Stimulated activated CD4-positive, alpha-beta T cell treated with anti-CD3 and anti-CD28 coated beads, Interleukin-12 subunit alpha, Interleukin-12 subunit beta, amount 100 ng/mL, for 4 hours (primary cell): ENCODE measurements at regions not wholly inside any gene's neighbourhood (a gene's known extent, or its start where the extent isn't known, plus 50 kb on each side); places are given as distances from the start of the nearest gene placed in this dataset.

ENCODE experiments used
- DNase-seq: peaks from one replicate; pipeline ENCODE4 v3.0.0-alpha.2; 2020

GRCh38 chr19:33950091-33950750, 153.6 kb downstream of the KCTD15 start:
- DNase-seq = no peak

DNA sequence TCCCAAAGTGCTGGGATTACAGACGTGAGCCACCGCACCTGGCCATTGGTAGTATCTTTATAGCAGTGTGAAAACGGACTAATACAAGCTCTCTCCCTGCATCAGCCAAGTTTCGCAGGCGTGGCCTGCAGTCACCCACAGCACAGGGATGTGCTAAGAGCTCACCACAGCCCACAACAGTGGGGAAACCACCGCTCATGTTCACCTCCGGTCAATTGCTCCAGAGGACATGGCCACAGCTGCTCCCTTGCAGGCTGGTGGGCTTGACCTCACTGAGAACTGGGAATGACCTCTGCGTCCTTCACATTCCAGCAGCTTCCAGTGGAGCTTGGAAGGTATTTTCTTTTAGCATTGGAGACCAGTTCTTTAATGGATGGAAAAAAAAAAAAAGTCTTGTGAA, 156.4 kb downstream of the KCTD15 start:
- no peak for DNase-seq

DNA sequence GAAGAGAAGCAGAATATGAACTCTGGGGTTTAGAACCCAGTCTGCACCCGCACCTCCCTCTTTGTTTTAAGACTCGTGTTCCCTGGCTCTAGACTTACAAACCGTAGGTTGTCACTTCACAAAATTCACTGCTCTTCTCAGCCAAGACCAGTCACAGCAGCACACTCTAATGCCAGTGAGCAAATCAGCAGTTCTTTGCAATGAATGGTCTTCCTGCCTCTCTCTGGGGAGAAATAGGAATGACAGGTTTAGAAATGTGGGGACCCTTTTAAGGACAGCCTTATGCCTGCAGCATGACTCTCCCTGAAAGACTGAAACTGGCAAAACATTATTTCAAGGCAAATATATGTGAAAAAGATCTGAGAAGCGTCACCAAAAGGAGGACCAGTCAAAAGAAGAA, 156.9 kb downstream of the KCTD15 start:
- DNase-seq = no peak

GRCh38 chr19:33954686-33955085, 158.0 kb downstream of the KCTD15 start:
- no peak for DNase-seq

DNA sequence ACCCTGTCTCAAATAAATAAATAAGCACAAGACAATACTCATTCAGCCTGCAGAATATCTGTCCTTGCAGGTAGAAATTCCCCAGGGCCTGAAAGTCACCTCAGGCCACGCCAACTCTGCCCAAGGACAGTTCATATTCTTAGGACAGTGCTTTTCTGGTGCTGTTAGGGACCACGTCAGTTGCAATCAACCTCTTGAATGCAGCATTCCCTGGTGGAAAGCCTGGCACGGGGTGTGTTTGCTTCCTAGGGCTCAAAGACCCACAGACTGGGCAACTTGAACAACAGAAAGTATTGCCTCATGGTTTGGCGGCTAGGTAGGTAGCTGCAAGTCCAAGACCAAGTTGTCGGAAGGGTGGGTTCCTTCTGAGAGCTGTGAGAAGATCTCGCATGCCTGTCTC, 160.3 kb downstream of the KCTD15 start:
- DNase-seq = no peak

DNA sequence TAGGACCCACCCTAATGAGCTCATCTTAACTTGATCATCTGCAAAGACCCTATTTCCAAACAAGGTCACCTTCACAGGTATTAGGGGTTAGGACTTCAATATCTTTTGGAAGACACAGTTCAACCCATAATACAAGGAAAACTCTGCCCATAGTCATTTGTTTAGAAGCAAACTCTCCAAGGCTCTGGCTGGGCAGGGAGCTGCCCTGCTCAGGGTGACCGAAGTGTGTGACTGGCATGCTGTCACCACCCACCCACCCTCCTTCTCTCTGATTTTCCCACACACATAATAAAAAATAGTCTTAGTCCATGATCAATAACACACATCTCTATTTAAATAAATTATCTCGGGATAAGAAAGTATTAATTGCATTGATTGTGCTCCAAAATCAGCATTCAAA, 161.1 kb downstream of the KCTD15 start:
- DNase-seq = no peak

GRCh38 chr19:33960566-33960965, 163.9 kb downstream of the KCTD15 start:
- DNase-seq = no peak

GRCh38 chr19:33962161-33962560, 165.5 kb downstream of the KCTD15 start:
- DNase-seq = no peak

GRCh38 chr19:33963514-33963913, 166.8 kb downstream of the KCTD15 start:
- no peak for DNase-seq

GRCh38 chr19:33971073-33971472, 174.4 kb downstream of the KCTD15 start:
- no peak for DNase-seq

DNA sequence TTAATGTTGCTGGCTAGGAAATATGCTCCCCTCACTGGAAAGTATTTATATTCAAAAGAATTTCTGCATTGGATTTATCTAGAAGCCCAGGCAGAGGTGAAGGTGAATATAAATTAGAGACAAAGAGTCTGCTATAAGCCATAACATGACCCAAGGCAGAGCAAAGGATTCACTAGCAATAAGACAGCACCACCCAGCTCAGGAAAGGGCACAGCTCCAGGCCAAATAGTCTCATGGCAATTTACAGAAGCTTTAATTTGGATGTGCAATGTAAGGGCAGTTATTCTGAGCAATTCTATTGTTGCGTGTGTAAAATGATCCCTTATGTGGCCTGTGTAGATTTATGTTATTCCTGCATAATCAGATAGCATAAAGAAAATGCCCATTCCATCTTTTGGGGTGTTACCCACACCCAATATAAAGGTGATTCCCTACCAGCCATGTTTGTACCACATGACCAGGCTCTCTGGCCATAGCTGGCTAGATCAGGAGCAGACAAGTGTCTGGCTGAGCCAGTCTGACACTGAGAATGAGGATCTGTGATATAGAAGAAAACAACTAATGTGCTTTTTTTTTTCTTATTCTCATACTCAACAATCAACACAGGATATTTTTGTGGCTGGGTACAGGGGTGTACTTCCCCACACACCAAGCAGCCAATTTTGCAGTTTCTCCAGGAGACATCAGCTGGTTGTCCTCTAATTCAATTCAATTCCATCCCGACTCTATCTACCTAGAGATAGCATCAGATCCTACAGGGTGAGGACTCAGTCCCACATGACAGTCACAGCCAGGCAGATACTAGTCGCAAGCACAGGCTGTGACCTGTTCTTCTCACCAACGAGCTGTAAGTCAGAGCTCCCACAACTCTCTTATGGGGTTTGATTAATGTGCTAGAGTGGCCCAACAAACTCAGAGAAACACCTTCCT, 181.4 kb downstream of the KCTD15 start:
- no peak for DNase-seq

- no peak for DNase-seq
These were observed 186.0 kb downstream of the KCTD15 start for GRCh38 chr19:33982706-33983105.

- DNase-seq = no peak
These were observed 183.7 kb upstream of the LSM14A start for GRCh38 chr19:33988601-33989000.

- no peak for DNase-seq
These were observed 174.6 kb upstream of the LSM14A start for GRCh38 chr19:33997690-33998089.

- DNase-seq = no peak
These were observed 174.0 kb upstream of the LSM14A start for GRCh38 chr19:33998302-33998701.

DNA sequence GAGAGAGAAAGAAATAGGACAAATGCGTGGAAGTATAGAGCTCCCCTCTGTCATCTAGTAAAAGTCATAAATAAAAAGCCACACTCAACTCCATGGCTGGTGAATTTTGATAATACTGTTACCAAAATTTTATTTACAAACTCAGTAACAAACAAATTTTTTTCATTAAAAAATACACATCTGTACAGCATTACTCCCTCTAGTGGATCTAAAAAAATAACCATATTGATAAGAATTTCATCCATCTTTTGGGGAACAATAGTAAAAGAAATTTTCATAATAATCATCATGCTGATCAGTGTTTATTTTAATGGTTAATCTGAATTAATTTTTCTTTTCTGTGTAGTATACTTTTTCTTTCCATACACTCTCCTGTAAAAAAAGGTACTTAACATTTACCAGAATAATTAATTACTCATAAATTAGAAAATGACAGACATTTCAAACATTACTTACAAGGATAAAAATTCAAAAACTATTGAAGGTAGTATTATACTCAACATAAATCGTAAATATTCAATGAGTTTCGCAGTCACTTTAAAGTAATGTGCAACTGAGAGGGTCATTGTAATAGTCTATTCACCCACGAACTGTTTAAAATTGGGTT, 173.5 kb upstream of the LSM14A start:
- no peak for DNase-seq

- no peak for DNase-seq
These were observed 155.3 kb upstream of the LSM14A start for GRCh38 chr19:34017024-34017423.

GRCh38 chr19:34017601-34018000, 154.7 kb upstream of the LSM14A start:
- no peak for DNase-seq

DNA sequence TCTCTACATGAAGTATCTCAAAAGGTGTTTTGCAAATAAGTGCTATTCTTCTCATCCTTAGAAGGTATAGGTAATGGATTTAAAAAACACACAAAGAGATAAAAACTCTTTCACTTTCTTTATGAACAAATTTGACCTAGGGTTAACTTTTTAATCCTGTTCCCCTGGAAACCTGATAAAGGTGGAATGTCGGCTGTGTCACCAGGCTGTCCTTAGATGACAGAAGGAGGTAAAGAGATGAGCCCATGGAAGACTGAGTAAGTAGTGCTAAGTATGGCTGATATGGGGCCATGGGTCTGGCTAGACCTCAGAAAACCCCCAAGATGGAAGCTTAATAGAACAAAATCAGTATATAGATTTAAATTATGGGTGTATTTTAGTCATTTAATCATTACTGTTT, 153.8 kb upstream of the LSM14A start:
- no peak for DNase-seq

DNA sequence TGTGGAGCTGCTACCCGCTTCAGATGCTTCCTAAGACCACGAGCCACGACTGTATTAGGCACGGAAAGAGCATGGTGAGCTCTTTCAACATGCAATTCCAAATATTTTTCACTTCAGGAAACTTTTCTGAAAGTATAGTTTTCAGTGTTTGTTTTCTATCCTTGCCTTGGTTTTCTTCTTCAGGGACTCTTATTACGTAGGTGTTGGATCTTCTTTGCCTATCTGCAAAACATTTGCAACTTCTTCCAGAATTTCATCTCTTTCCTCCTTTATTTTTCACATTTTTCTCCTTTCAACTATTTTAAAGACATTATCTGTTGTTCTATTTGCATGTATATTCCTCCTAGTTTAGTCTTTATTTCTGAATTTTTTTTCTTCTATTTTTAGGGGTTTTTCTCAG, 148.9 kb upstream of the LSM14A start:
- DNase-seq = no peak

DNA sequence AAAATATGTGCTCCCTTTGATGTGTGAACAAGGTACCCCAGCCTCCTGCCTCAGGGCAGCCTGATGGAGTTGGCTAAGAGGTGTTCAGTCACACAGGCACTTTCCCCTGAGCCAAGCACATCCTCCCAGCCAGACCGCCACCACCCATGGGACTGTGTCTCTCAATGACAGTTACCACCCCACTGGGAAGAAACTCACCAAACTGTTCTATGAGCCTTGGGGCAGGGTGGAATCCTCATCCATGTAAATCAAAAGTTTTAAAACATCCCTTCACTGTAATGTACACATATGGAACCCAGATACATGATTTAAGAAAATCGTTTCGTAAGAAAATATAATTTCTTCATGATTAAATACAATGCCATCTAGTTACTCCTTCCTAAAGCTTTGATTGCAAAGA, 138.4 kb upstream of the LSM14A start:
- no peak for DNase-seq

GRCh38 chr19:34034318-34034846, 137.9 kb upstream of the LSM14A start:
- DNase-seq = no peak

GRCh38 chr19:34041925-34042521, 130.3 kb upstream of the LSM14A start:
- DNase-seq = peak; percentile 73
